Calu3 (cell line): ENCODE measurements at regions not wholly inside any gene's neighbourhood (a gene's known extent, or its start where the extent isn't known, plus 50 kb on each side); places are given as distances from the start of the nearest gene placed in this dataset.

Experiments used
- BruUV-seq: library from RNA; stranded (reverse); fragments of 400-500 nt; replicated peaks from 2 replicates; lab custom pipeline; 2021; lab: Mats Ljungman, UMichigan
- CTCF ChIA-PET: fragments of 300-600 bp; sonication (Branson Sonifier 250); formaldehyde crosslinking; loops from one replicate; lab custom pipeline; 2022; ENCODE audit warnings: antibody characterized with exemption; lab: Charles Lee
- DNase-seq: peaks from one replicate; pipeline ENCODE4 v3.0.0; 2022
- H3K27ac Mint-ChIP-seq: one replicate; pipeline ENCODE4 v1.8.0; 2022; ENCODE audit warnings: mixed read lengths; ENCODE audit not compliant: unreplicated experiment
- H3K27me3 Mint-ChIP-seq: one replicate; pipeline ENCODE4 v1.8.0; 2022; ENCODE audit warnings: mixed read lengths; ENCODE audit not compliant: unreplicated experiment
- H3K36me3 Mint-ChIP-seq: one replicate; pipeline ENCODE4 v1.8.0; 2022; ENCODE audit warnings: mild to moderate bottlenecking, moderate library complexity, mixed read lengths; ENCODE audit not compliant: insufficient read depth, unreplicated experiment
- H3K4me1 Mint-ChIP-seq: one replicate; pipeline ENCODE4 v1.8.0; 2022; ENCODE audit warnings: mild to moderate bottlenecking, low read depth, mixed read lengths; ENCODE audit not compliant: unreplicated experiment
- H3K4me3 Mint-ChIP-seq: one replicate; pipeline ENCODE4 v1.8.0; 2022; ENCODE audit warnings: mild to moderate bottlenecking, low read depth, moderate library complexity, mixed read lengths; ENCODE audit not compliant: unreplicated experiment
- H3K9me3 Mint-ChIP-seq: one replicate; pipeline ENCODE4 v1.8.0; 2022; ENCODE audit warnings: low read depth, mixed read lengths; ENCODE audit not compliant: unreplicated experiment
- CTCF ChIP-seq: fragments of 200-600 bp; IDR thresholded peaks from one replicate; pipeline ENCODE4 v1.8.0; 2022; ENCODE audit warnings: antibody characterized with exemption; ENCODE audit not compliant: unreplicated experiment
- intact Hi-C: fragments of 100-400 bp; cut with micrococcal nuclease; formaldehyde crosslinking; loops from one replicate; pipeline ENCODE4 v1.10.0; 2022; ENCODE audit not compliant: unreplicated experiment

DNA sequence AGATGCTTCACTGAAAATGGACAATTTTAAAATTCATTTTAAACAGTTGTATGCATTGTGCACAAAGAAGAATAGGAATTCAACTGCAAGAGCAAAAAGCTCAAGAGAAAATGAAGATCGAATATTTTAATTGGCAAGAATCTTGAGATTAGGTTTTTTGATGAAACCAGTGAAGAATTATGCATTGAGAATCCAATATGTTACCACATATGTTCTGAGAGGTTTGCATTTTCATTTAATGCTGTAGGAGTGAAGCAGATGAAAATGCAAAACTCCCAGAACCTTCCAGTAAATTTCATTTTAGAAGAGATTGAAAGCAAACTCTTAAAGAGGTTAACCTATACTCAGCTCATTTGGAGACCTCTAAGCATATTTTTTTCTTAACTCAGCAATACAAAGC lies 298.0 kb downstream of the OLFM3 start:
- no peak for DNase-seq

DNA sequence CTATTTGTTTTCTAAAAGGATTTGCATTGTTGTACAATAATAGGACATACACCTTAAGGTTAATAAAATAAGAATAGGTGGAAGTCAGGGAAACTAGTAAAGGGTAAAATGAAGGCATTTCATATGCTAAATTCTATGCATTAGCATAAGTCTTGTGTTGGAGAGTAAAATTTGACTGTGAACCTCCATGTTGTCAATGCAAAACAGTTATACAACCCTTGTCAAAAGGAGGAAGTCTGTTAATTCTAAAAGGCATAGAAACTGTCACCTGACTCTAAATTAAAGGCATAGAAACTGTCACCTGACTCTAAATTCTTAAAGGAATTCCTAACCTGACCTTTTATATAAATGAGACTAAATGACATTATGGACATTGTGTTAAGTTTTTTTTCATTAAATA lies 291.8 kb downstream of the OLFM3 start:
- Mint-ChIP-seq H3K36me3 (no peaks in the 10 kb centered on the region), H3K27me3 (no peaks in the 10 kb centered on the region), H3K27ac (no peak overlapping the region), H3K9me3 (peaks cover 2% of the 10 kb centered on the region), H3K4me1 (no peaks in the 10 kb centered on the region), H3K4me3 (no peak overlapping the region)
- no peak for DNase-seq
- no peak for TF ChIP-seq CTCF
- intact Hi-C loops: no loop called here
- CTCF ChIA-PET: no interaction called here
- BruUV-seq: no TSS peak

More for the DNA sequence above, 298.0 kb downstream of the OLFM3 start:
- no peak overlapping the region for H3K27ac Mint-ChIP-seq
- H3K27me3 Mint-ChIP-seq: no peaks in the 10 kb centered on the region
- TF ChIP-seq CTCF: no peak
- H3K4me1 Mint-ChIP-seq: no peaks in the 10 kb centered on the region
- intact Hi-C loops: no loop called here
- CTCF ChIA-PET: no interaction called here
- H3K9me3 Mint-ChIP-seq: no peaks in the 10 kb centered on the region
- BruUV-seq: no TSS peak
- no peak overlapping the region for H3K4me3 Mint-ChIP-seq
- no peaks in the 10 kb centered on the region for H3K36me3 Mint-ChIP-seq

DNA sequence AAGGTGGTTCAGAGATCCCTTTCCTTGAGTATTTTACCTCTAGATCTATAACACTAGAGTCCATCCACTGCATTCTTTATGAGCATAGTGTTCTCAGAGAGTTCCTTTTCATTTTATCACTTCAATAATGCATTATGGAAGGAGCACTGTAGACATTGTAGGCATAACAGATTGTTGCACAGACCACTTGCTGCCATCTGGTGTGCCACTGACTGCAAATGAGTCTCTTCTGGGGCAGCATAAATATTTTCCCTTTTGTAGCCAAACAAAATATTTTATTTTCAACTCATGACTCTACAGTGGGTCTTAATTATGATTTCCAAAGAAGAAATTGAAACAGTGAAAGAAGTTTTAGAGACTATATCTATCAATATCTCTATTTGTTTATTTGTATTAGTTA lies 290.4 kb downstream of the OLFM3 start:
- TF ChIP-seq CTCF: no peak
- no peak for DNase-seq
- Mint-ChIP-seq H3K4me3 (no peak overlapping the region), H3K27ac (no peak overlapping the region), H3K36me3 (no peaks in the 10 kb centered on the region), H3K27me3 (no peaks in the 10 kb centered on the region), H3K4me1 (no peaks in the 10 kb centered on the region), H3K9me3 (peaks cover 2% of the 10 kb centered on the region)
- CTCF ChIA-PET: interaction anchor here (0.7 kb wide), 1 partner anchor 160 kb away, joined by 3 read pairs; no protein-coding TSS in a partner anchor
- BruUV-seq: no TSS peak
- intact Hi-C loops: no loop called here

DNA sequence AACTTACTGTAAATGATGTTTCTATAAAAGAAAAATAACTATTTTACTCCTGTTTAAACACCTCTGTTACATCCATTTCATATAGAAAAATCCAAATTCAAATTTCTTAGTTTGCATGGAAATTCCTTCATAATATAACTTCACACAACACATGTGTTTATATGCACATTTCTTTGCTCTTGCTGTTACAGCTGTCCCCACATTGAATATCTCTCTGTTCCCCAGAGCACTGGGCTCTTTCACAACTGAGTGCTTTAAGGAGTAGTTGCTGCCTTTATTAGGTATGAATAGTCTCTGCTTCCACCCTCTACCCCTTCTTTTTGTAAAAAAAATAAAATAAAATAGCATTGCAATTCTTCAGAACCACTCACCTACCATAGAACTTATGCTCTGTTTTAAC lies 287.0 kb downstream of the OLFM3 start:
- H3K27me3 Mint-ChIP-seq: no peaks in the 10 kb centered on the region
- H3K27ac Mint-ChIP-seq: no peak overlapping the region
- TF ChIP-seq CTCF: no peak
- CTCF ChIA-PET: no interaction called here
- DNase-seq: no peak
- H3K4me1 Mint-ChIP-seq: no peaks in the 10 kb centered on the region
- intact Hi-C loops: no loop called here
- H3K36me3 Mint-ChIP-seq: no peaks in the 10 kb centered on the region
- H3K9me3 Mint-ChIP-seq: peaks cover 7% of the 10 kb centered on the region
- no peak overlapping the region for H3K4me3 Mint-ChIP-seq
- no TSS peak for BruUV-seq
